Loucy (cell line): ENCODE measurements at regions not wholly inside any gene's neighbourhood (a gene's known extent, or its start where the extent isn't known, plus 50 kb on each side); places are given as distances from the start of the nearest gene placed in this dataset.

Experiments used
- H2AFZ ChIP-seq: fragments of 200-600 bp; sonication (generic); 2 replicates; pipeline ENCODE4 v1.6.0; 2016; ENCODE audit warnings: antibody characterized with exemption, mild to moderate bottlenecking, low read length, moderate library complexity
- H3F3A ChIP-seq: fragments of 200-600 bp; 2 replicates; pipeline ENCODE4 v1.6.0; 2016; ENCODE audit warnings: antibody characterized with exemption, low read depth, mild to moderate bottlenecking
- H3K27me3 ChIP-seq: fragments of 200-600 bp; sonication (generic); 2 replicates; pipeline ENCODE4 v1.6.1; 2014; ENCODE audit warnings: low read length, mild to moderate bottlenecking; ENCODE audit not compliant: insufficient read depth, poor library complexity, severe bottlenecking
- H3K36me3 ChIP-seq: fragments of 200-600 bp; sonication (generic); 2 replicates; pipeline ENCODE4 v1.6.1; 2016; ENCODE audit warnings: low read length; ENCODE audit not compliant: insufficient read depth
- H3K4me1 ChIP-seq: fragments of 200-600 bp; sonication (generic); 2 replicates; pipeline ENCODE4 v1.5.1; 2014; ENCODE audit warnings: low read length, mild to moderate bottlenecking; ENCODE audit not compliant: insufficient read depth, poor library complexity, severe bottlenecking
- H3K4me2 ChIP-seq: fragments of 200-600 bp; sonication (generic); 2 replicates; pipeline ENCODE4 v1.6.0; 2014; ENCODE audit warnings: antibody characterized with exemption, low read length, low read depth, mild to moderate bottlenecking; ENCODE audit not compliant: poor library complexity, severe bottlenecking
- H3K4me3 ChIP-seq: fragments of 200-600 bp; sonication (generic); 2 replicates; pipeline ENCODE4 v1.5.1; 2014; ENCODE audit warnings: low read length, mild to moderate bottlenecking, mixed read lengths; ENCODE audit not compliant: poor library complexity, severe bottlenecking
- H3K79me2 ChIP-seq: fragments of 200-600 bp; sonication (generic); 2 replicates; pipeline ENCODE4 v1.6.1; 2014; ENCODE audit warnings: low read length; ENCODE audit not compliant: insufficient read depth
- H3K9ac ChIP-seq: fragments of 200-600 bp; sonication (generic); 2 replicates; pipeline ENCODE4 v1.6.0; 2014; ENCODE audit warnings: mild to moderate bottlenecking, low read depth, low read length, moderate library complexity; ENCODE audit not compliant: poor library complexity, severe bottlenecking
- H3K9me2 ChIP-seq: fragments of 200-600 bp; sonication (generic); replicated peaks from 2 replicates; pipeline ENCODE4 v1.6.1; 2016; ENCODE audit warnings: low read depth, low read length, mixed read lengths
- H3K9me3 ChIP-seq: fragments of 200-600 bp; sonication (generic); 2 replicates; pipeline ENCODE4 v1.6.1; 2014; ENCODE audit warnings: mild to moderate bottlenecking, antibody characterized with exemption, low read length, low read depth; ENCODE audit not compliant: insufficient read depth
- H4K20me1 ChIP-seq: fragments of 200-600 bp; sonication (generic); 2 replicates; pipeline ENCODE4 v1.6.0; 2014; ENCODE audit warnings: antibody characterized with exemption, low read length, mild to moderate bottlenecking; ENCODE audit not compliant: insufficient read depth, poor library complexity, severe bottlenecking
- EZH2phosphoT487 ChIP-seq: fragments of 200-600 bp; IDR thresholded peaks from 2 replicates; pipeline ENCODE4 v1.6.1; 2018; ENCODE audit warnings: antibody characterized with exemption, mild to moderate bottlenecking, moderate library complexity, borderline replicate concordance
- TF ChIP-seq, protein P1 (sequence below): fragments of 200-600 bp; sonication (generic); conservative IDR thresholded peaks from 2 replicates; pipeline ENCODE4 v1.5.1; 2014; ENCODE audit warnings: mild to moderate bottlenecking, antibody characterized with exemption, low read length

DNA sequence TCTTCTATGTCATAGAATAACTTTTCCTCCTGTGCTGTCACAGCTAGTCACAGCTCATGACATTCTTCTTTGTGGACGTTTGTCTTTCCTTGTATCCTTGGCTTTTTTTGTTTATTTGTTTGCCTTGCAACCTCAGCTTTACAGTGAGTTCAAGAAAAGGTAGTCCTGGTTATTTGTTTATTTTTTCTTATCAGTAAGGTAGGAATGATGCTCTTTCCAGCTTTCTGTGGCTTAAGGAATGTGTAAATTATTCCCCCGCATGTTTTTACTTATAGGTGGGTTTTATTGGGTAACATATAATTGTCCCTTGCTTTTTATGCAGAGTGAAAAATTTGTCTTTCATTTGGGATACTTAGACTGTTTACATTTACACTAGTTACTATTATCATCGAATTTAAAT is 1673.6 kb upstream of the FLRT2 start:
- H4K20me1 ChIP-seq, result no peaks in the 10 kb centered on the region
- no peak overlapping the region for H3K4me3 ChIP-seq
- no peaks in the 10 kb centered on the region for H3K9me2 ChIP-seq
- H3K36me3 ChIP-seq, result no peaks in the 10 kb centered on the region
- no peaks in the 10 kb centered on the region for H3K9me3 ChIP-seq
- H3K4me2 ChIP-seq, result no peak overlapping the region
- no peaks in the 10 kb centered on the region for H3K79me2 ChIP-seq
- H3F3A ChIP-seq, result no peaks in the 10 kb centered on the region
- no peak overlapping the region for H3K9ac ChIP-seq
- no peak overlapping the region for H2AFZ ChIP-seq
- H3K4me1 ChIP-seq, result no peaks in the 10 kb centered on the region
- no peaks in the 10 kb centered on the region for H3K27me3 ChIP-seq
- TF ChIP-seq, protein P1, sequence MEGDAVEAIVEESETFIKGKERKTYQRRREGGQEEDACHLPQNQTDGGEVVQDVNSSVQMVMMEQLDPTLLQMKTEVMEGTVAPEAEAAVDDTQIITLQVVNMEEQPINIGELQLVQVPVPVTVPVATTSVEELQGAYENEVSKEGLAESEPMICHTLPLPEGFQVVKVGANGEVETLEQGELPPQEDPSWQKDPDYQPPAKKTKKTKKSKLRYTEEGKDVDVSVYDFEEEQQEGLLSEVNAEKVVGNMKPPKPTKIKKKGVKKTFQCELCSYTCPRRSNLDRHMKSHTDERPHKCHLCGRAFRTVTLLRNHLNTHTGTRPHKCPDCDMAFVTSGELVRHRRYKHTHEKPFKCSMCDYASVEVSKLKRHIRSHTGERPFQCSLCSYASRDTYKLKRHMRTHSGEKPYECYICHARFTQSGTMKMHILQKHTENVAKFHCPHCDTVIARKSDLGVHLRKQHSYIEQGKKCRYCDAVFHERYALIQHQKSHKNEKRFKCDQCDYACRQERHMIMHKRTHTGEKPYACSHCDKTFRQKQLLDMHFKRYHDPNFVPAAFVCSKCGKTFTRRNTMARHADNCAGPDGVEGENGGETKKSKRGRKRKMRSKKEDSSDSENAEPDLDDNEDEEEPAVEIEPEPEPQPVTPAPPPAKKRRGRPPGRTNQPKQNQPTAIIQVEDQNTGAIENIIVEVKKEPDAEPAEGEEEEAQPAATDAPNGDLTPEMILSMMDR, result no peak
- TF ChIP-seq EZH2phosphoT487, result no peak

DNA sequence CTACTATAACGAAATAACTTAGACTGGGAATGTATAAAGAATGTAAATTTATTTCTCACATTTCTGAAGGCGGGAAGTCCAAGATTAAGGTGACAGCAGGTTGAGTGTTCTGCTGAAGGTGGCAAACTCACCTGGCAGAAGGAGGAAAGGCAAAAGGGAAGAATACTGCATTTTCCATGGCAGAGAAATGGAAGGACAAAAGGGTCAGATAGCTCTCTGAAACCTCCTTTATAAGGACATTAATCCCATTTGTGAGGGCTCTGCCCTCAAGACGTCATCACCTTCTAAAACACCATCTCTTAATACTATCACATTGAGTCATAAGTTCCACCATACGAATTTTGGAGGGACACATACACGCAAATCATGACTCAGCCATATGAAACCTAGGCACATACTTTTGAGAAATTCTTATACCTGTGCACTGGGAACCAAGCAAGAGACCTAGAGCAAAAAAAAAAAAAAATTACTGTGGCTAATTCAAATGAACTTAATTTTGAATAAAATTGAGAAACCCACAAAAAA is 1669.3 kb upstream of the FLRT2 start:
- Histone ChIP-seq H3K4me3 (no peak overlapping the region), H3K9ac (no peak overlapping the region), H2AFZ (no peak overlapping the region), H3K27me3 (no peaks in the 10 kb centered on the region), H4K20me1 (no peaks in the 10 kb centered on the region), H3K36me3 (no peaks in the 10 kb centered on the region), H3K9me3 (0 out of 2 replicates have a peak, but pooled peaks cover 2% of the 10 kb centered on the region), H3F3A (no peaks in the 10 kb centered on the region), H3K9me2 (no peaks in the 10 kb centered on the region), H3K4me1 (no peaks in the 10 kb centered on the region), H3K79me2 (no peaks in the 10 kb centered on the region), H3K4me2 (no peak overlapping the region)
- TF ChIP-seq, protein P1, result no peak
- TF ChIP-seq EZH2phosphoT487, result no peak

DNA sequence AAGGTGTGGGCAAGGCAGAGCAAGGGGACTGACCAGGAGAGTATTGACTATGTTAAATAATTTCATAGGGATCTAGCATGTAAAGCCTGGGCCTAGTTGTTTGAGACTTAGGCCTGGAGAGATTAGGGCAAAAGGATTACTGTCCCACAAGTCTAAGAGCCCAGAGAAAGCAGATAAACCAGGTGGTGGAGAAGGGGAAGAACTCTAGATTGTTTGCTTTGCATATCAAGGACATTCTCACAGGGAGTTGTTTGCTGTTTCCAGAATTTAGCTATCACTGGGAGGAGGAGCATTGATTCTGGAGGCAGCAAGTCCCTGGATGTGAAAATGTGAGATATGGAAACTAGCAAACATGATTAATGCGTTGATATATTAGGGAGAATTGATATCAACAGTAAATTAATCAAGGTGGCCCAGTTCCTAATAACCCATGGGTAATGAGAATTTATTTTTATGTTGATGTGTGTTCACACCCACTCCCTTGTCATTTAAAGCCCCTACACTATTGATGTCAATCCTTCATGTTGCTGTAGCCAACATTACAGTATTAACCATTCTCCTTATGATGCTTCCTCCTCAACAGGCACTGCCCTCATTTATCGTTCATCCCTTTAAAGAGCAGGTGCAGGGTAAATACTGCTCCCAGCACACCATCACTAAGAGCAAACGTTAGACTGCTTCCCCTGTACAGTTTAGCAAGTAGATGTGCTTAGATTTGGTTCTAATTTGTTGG is 1666.7 kb upstream of the FLRT2 start:
- TF ChIP-seq, protein P1, result no peak
- TF ChIP-seq EZH2phosphoT487, result no peak

More for the DNA sequence above, 1666.7 kb upstream of the FLRT2 start:
- Histone ChIP-seq H2AFZ (no peak overlapping the region), H4K20me1 (no peaks in the 10 kb centered on the region), H3K79me2 (no peaks in the 10 kb centered on the region), H3K36me3 (no peaks in the 10 kb centered on the region), H3F3A (no peaks in the 10 kb centered on the region), H3K9me3 (0 out of 2 replicates have a peak, but pooled peaks cover 2% of the 10 kb centered on the region), H3K4me2 (no peak overlapping the region), H3K27me3 (no peaks in the 10 kb centered on the region), H3K9ac (no peak overlapping the region), H3K4me1 (no peaks in the 10 kb centered on the region), H3K4me3 (no peak overlapping the region), H3K9me2 (no peaks in the 10 kb centered on the region)
